ENCODE measurements at regions not wholly inside any gene's neighbourhood (a gene's known extent, or its start where the extent isn't known, plus 50 kb on each side); places are given as distances from the start of the nearest gene placed in this dataset.
A peak's percentile ranks its signal among the peaks of the same experiment; 100 is the strongest.

- H3K4me3 ChIP-seq: no peak overlapping the region
- no peaks in the 10 kb centered on the region for H3K4me1 ChIP-seq (ENCODE audit: low read depth)
- ATAC-seq (no peak), DNase-seq (peak in 1 of 3 donors; percentile 14)
- no peaks in the 10 kb centered on the region for H3K36me3 ChIP-seq (ENCODE audit: low read depth)
- H3K9me3 ChIP-seq: no peaks in the 10 kb centered on the region
- intact Hi-C loops (cut with DNase I, micrococcal nuclease): no loop called here
- no peak for TF ChIP-seq CTCF (IDR thresholded peaks at IDR 0.05)
These were observed 519.7 kb downstream of the CDH26 start for GRCh38 chr20:60477958-60478357.

- TF ChIP-seq CTCF (IDR thresholded peaks at IDR 0.05): no peak
- intact Hi-C loops (cut with DNase I, micrococcal nuclease): no loop called here
- no peak for DNase-seq
- ATAC-seq: no peak
- Histone ChIP-seq H3K4me3 (no peak overlapping the region), H3K9me3 (no peaks in the 10 kb centered on the region), H3K36me3 (ENCODE audit: low read depth) (no peaks in the 10 kb centered on the region), H3K4me1 (ENCODE audit: low read depth) (no peaks in the 10 kb centered on the region)
These were observed 520.3 kb downstream of the CDH26 start for GRCh38 chr20:60478533-60478932.

- DNase-seq (peak in 1 of 3 donors; percentile 6), ATAC-seq (no peak)
- no peak for TF ChIP-seq CTCF (IDR thresholded peaks at IDR 0.05)
- no peak overlapping the region for H3K4me3 ChIP-seq
- no peaks in the 10 kb centered on the region for H3K9me3 ChIP-seq
- no peaks in the 10 kb centered on the region for H3K36me3 ChIP-seq (ENCODE audit: low read depth)
- intact Hi-C loops (cut with DNase I, micrococcal nuclease): no loop called here
- no peaks in the 10 kb centered on the region for H3K4me1 ChIP-seq (ENCODE audit: low read depth)
These were observed 522.9 kb downstream of the CDH26 start for GRCh38 chr20:60480950-60481742.

GRCh38 chr20:60481743-60482133, 523.5 kb downstream of the CDH26 start:
- Histone ChIP-seq H3K9me3 (no peaks in the 10 kb centered on the region), H3K4me3 (no peak overlapping the region), H3K4me1 (ENCODE audit: low read depth) (no peaks in the 10 kb centered on the region), H3K36me3 (ENCODE audit: low read depth) (no peaks in the 10 kb centered on the region)
- intact Hi-C loops (cut with DNase I, micrococcal nuclease): no loop called here
- TF ChIP-seq CTCF (IDR thresholded peaks at IDR 0.05): no peak
- DNase-seq (no peak), ATAC-seq (no peak)

- H3K36me3 ChIP-seq (ENCODE audit: low read depth): no peaks in the 10 kb centered on the region
- no peak for TF ChIP-seq CTCF (IDR thresholded peaks at IDR 0.05)
- ATAC-seq: no peak
- intact Hi-C loops (cut with DNase I, micrococcal nuclease): no loop called here
- no peaks in the 10 kb centered on the region for H3K9me3 ChIP-seq
- no peak for DNase-seq
- no peak overlapping the region for H3K4me3 ChIP-seq
- H3K4me1 ChIP-seq (ENCODE audit: low read depth): no peaks in the 10 kb centered on the region
These were observed 524.2 kb downstream of the CDH26 start for GRCh38 chr20:60482221-60483008.
